GM12874 (cell line): ENCODE measurements at regions not wholly inside any gene's neighbourhood (a gene's known extent, or its start where the extent isn't known, plus 50 kb on each side); places are given as distances from the start of the nearest gene placed in this dataset.

Source experiments
- TF ChIP-seq, protein P1 (sequence below): IDR thresholded peaks from 2 replicates; pipeline ENCODE4 v1.5.1; 2011; ENCODE audit warnings: low read depth, mild to moderate bottlenecking, control low read depth, low read length, moderate library complexity; ENCODE audit not compliant: insufficient read depth

- TF ChIP-seq, protein P1, sequence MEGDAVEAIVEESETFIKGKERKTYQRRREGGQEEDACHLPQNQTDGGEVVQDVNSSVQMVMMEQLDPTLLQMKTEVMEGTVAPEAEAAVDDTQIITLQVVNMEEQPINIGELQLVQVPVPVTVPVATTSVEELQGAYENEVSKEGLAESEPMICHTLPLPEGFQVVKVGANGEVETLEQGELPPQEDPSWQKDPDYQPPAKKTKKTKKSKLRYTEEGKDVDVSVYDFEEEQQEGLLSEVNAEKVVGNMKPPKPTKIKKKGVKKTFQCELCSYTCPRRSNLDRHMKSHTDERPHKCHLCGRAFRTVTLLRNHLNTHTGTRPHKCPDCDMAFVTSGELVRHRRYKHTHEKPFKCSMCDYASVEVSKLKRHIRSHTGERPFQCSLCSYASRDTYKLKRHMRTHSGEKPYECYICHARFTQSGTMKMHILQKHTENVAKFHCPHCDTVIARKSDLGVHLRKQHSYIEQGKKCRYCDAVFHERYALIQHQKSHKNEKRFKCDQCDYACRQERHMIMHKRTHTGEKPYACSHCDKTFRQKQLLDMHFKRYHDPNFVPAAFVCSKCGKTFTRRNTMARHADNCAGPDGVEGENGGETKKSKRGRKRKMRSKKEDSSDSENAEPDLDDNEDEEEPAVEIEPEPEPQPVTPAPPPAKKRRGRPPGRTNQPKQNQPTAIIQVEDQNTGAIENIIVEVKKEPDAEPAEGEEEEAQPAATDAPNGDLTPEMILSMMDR: no peak
These were observed 698.1 kb downstream of the SI start for GRCh38 chr3:164380156-164380555.

- TF ChIP-seq, protein P1: no peak
These were observed 700.8 kb downstream of the SI start for GRCh38 chr3:164377466-164377865.

GRCh38 chr3:164375995-164376394 lies 702.3 kb downstream of the SI start:
- TF ChIP-seq, protein P1: no peak

- TF ChIP-seq, protein P1: no peak
These were observed 702.8 kb downstream of the SI start for GRCh38 chr3:164375538-164375937.

DNA sequence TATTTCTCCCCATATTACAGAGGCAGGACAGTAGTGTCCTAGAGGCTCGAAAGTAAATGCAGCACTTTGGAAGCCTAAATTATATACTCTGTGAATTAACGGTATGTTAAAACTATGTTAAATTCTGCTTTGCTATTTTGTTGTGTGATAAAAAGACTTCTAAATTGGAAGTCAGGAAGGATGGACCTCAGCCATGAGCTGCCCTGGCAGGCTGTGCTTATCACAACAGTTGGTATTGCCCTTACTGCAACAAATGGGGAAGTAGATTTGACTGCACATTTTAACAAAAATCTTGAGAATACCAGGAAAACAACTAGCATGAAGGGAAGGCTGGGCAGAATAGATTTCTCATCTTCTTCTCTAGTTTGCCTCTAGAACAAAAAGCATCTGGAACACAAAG lies 706.6 kb downstream of the SI start:
- TF ChIP-seq, protein P1: no peak

DNA sequence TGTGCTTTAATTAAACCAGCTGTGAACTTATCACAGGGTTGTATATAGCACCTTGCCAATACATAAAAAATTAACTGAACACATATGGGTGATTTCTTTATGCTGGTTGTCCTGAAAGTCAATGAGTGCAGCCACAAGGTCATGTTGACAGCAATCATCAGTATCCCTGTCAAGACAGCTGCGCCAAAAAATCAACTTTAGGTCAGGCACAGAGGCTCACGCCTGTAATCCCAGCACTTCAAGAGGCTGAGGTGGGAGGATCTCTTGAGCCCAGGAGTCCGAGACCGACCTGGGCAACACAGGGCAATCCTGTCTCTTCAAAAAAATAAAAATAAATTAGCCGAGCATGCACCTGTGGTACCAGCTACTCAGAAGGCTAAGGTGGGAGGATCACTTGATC lies 707.3 kb downstream of the SI start:
- TF ChIP-seq, protein P1: no peak

DNA sequence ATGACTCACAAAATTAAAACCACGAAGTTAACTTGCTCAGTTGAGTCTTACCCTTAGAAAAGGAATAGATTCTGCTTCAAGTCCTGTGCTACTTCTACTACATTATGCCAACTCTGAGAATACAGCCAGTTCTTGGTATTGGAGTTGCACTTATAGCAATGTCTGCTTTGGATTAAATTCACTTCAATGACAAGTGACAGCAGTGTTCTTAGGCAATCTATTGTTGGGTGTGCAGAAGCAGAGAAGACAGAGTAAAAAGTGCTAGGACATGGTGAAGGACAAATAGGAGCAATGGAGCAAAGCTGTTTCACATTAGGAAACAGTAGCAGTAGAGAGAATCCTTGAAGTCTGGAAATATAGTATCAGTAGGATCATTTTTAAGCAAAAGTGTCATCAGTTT lies 713.1 kb downstream of the SI start:
- TF ChIP-seq, protein P1: no peak

GRCh38 chr3:164364111-164364510 lies 714.2 kb downstream of the SI start:
- TF ChIP-seq, protein P1: no peak
